GM18499 (cell line): ENCODE measurements at regions not wholly inside any gene's neighbourhood (a gene's known extent, or its start where the extent isn't known, plus 50 kb on each side); places are given as distances from the start of the nearest gene placed in this dataset.
"Not testable (repeated sequence)": the region's sequence is repeated elsewhere in the genome, so short reads cannot be mapped to it uniquely, and the experiment has no call there.

Experiments used
- ATAC-seq: cut with Tn5 transposase; IDR thresholded peaks from one replicate; pipeline ENCODE4 v1.9.1; 2021; ENCODE audit warnings: moderate number of reproducible peaks; ENCODE audit not compliant: insufficient read depth, unreplicated experiment

DNA sequence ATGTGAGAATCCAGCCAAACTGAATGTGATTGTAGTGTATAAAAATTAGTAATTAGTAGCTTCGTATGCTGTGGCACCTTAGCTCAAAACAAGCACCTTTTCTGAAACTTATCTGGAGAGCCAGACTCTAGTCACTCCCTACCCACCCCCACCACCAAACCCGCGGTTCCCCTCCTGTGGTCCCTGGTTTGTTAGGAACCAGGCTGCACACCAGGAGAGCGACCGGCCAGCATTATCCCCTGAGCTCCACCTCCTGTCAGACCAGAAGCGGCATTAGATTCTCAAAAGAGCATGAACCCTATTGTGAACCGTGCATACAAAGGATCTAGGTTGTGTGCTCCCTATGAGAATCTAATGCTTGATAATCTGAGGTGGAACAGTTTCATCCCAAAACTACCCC is 498.6 kb downstream of the CHSY3 start:
- no peak for ATAC-seq

DNA sequence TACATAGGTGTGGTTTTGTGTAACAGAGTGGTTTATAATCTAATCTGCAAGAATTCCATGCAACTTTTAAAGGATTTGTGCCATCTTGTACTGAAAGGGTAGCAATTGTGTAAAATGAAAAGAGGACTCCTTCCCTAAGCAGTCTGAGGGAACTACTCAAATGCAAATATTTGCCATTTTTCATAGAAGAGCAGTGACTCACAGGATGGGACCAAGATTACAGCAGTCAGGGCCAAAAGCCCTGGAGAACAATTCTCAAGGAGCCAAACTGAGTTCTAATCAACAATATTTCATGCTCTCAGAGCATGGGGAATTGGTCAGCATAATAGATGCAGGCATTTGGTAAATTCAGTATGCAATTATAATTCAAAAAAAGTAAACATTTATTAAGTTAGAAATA is 495.8 kb downstream of the CHSY3 start:
- no peak for ATAC-seq

DNA sequence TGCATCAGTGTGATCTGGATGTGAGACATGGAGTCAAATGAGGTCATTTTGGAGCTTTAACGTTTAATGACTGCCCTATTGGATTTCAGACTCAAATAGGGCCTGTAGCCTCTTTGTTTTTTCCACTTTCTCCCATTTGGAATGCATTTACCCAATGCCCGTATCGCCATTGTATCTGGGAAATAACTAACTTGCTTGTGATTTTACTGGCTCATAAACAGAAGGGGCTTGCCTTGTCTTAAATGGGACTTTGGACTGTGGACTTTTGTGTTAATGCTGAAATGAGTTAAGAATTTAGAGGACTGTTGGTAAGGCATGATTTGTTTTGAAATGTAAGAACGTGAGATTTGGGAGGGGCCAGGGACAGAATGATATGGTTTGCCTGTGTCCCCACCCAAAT is 494.6 kb downstream of the CHSY3 start:
- no peak for ATAC-seq

DNA sequence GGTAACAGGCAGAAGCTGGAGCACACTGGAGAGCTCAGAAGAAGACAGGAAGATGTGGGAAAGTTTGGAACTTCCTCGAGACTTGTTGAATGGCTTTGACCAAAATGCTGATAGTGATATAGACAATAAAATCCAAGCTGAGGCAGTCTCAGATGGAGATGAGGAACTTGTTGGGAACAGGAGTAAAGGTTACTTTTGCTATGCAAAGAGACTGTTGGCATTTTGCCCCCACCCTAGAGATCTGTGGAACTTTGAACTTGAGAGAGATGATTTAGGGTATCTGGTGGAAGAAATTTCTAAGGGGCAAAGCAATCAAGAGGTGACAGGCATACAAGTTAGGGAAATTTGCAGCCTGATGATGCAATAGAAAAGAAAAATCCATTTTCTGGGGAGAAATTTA is 493.5 kb downstream of the CHSY3 start:
- ATAC-seq: not testable (repeated sequence)

DNA sequence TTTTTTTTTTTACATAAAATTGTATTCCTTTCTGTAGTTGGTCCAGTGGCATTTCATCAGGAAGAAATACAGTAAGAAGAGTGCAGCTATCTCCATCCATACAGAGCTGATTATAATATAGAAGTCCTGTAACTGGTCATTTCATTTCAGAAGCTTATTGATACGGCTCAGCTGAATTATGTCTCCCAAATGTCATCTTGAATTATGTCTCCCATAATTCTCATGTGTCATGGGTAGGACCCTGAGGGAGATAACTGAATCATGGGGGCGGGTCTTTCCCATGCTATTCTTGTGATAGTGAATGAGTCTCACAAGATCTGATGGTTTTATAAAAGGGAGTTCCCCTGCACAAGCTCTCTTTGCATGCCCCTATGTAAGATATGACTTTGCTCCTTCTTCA is 492.9 kb downstream of the CHSY3 start:
- ATAC-seq: no peak

DNA sequence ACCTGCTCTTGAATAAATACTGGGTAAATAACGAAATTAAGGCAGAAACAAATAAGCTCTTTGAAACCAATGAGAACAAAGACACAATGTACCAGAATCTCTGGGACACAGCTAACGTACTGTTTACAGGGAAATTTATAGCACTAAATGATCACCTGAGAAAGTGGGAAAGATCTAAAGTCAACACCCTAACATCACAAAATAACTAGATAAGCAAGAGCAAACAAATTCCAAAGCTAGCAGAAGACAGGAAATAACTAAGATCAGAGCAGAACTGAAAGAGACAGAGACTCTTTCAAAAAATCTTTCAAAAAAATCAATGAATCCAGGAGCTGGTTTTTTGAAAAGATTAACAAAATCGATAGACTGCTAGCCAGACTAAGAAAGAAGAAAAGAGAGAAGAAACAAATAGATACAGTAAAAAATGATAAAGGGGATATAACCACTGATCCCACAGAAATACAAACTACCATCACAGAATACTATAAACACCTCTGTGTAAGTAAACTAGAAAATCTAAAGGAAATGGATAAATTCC is 487.5 kb downstream of the CHSY3 start:
- not testable (repeated sequence) for ATAC-seq

DNA sequence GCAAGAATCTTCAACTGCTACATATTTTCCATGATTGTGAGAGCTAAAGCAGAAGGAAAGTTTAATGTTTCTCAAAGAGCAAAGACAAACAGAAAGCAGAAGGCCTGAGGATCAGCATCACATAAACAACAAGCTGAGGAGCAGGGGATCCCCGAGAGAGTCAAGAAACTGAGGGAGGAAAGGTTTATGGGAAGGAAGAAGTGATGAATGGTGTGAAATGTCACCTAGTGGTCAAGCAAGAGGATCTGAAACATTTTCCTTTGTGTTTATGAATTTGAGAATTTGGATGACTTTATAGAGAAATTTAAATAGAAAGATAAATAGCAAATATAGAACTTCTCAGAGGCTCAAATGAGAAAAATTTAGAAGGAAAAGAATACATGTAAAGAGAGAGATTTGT is 481.9 kb downstream of the CHSY3 start:
- no peak for ATAC-seq

DNA sequence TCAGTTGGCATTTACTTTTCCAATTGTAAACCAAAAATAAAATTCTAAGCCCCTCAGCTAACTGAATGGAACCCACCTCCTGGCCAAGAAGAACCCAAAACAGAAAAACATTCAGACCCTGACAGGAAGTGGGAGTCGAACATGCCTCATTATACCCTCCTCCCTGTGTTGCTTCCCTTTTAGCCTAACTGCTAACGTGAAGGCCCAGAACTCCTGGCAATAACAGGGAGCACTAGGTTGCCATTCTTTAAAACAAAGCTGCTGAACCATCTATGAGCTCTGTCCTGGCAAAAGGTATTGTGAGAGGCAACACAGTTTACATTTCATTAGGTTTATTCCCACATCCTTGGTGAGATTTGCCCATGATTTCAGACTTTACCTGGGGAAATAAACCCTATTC is 481.4 kb downstream of the CHSY3 start:
- ATAC-seq: no peak

DNA sequence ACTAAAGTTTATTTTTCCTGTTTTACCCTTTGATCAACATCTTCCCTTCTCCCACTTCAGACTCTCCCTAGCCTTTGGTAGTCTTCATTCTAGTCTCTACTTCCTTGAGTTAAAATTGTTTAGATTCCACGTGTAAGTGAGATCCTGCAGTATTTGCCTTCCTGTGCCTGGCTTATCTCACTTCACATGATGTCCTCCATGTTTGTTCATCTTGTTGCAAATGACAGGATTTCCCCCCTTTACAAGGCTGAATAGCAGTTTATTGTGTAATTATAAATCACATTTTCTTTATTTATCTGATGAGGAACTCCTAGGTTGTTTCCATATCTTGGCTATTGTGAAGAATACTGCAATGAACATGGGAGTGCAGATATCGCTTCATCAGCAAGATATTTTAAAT is 461.7 kb downstream of the CHSY3 start:
- ATAC-seq: no peak

DNA sequence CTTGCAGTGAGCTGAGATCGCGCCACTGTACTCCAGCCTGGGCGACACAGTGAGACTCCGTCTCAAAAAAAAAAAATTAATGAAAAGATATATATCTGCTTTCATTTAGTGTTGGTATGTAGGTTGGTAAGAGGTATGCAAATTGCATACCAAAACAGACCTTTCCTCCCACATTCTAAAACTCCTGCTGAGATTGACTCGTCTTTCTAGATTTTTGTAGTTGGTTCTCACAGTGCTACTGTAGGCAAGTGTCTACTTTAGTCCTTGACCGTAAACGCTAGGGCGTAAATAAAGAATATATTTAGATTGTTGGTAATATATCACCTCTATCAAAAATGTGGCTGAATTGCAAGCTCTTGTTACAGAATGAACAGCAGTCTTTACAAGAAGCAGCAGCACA is 445.9 kb downstream of the CHSY3 start:
- no peak for ATAC-seq

DNA sequence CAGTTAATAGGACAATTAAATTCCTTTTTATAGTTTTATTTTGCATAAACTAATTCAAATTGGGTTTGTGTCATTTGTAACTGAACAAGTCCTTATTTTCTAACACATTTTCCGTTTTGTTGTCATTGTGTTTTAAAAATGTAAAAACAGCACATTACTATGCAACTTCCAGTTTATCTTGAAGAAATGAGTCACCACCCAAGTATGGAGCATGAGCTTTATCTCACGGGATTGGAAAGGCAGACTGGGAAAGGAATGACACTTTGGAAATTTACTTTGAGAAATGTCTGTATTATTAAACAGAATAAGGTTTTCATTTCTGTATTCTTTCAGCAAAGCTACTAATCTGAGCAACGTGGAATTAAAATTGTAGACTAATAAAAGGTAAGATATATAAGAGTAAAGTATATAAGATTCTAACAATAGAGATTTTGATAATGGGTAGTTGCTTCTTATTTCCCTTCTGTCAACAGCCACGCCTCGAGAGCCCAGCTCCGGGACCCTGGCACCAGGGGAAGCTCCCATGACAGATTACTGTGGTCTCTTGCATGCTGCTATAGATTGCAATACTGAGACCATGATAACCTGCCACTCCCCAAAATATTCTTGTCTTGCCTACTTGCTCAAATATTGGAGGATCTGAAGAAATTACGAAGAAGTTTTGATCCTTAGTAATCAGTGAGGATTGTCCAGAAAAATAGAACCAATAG is 433.1 kb downstream of the CHSY3 start:
- no peak for ATAC-seq

DNA sequence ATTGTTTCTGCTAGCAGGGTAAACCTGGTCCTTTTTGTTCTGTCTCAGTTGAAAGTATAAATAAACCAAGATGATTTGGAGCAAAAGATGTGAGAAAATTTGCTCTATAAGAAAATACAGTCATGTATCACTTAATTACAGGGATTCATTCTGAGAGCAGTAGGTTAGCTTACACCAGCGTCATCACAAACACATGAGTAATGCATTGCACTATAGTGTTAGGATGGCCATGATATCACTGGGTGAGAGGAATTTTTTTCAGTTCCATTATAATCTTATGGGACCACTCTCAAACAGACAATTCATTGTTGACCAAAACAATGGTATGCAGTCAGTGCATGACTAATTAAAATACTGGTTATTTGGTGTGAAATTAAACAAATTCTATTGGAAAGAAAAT is 430.9 kb downstream of the CHSY3 start:
- no peak for ATAC-seq

DNA sequence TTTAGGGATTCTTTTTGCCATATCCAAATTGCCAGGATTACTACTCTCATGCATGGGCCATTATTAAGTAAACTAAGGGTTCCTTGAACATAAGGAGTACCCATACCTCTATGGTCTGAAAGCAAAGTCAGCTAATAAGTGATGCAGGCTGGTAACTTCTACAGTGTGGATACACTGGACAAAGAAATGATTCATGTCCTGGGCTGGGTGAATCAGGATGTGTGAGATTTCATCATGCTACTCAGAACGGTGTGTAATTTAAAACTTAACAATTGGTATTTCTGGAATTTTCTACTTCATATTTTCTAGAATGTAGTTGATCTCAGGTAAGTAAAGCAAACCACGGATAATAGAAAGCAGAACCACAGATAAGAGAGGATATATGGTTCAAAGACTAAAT is 428.8 kb downstream of the CHSY3 start:
- no peak for ATAC-seq

DNA sequence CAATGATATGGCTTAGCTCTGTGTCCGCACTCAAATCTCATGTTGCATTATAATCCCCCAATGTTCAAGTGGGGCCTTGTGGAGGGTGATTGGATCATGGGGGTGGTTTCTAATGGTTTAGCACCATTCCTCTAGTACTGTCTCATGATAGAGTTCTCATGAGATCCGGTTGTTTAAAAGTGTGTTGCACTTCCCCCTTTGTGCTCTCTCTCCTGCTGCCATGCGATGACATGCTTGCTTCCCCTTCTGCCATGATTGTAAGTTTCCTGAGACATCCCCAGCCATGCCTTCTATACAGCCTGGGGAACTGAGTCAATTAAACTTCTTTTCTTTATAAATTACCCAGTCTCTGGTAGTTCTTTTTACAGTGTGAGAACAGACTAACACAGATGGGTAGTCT is 427.1 kb downstream of the CHSY3 start:
- ATAC-seq: no peak

DNA sequence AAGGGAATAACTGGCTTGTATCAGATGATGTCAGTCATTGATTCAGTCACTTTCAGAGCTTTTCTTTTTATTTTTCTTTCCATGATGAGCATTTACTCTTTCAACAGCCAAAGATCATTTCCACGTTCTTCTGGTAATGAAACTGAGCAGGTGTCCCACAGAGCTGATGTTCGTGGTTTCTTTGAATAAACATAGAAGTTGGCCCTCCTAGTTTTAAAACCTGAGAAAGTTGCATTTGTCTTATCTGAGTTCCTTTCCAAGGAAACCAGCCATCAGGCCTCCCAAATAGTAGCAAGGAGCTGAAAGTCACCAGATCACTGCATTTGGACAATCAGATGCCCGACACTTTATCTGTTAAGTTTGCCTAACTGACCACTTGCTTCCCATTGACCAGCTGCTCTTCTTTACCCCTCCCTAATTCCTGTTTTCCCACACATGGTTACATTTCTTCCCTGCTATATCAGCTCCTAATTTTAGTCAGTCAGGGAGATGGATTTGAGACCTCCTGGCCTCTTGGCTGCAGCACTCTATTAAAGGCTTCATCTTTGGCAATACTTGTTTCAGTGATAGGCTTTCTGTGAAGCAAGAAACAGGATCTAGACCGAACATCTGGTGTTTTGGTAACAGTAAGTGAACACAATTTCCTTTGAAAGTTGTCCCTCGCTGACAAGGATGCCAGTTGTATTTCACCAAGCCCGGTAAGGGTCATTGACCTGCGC is 420.8 kb downstream of the CHSY3 start:
- no peak for ATAC-seq

DNA sequence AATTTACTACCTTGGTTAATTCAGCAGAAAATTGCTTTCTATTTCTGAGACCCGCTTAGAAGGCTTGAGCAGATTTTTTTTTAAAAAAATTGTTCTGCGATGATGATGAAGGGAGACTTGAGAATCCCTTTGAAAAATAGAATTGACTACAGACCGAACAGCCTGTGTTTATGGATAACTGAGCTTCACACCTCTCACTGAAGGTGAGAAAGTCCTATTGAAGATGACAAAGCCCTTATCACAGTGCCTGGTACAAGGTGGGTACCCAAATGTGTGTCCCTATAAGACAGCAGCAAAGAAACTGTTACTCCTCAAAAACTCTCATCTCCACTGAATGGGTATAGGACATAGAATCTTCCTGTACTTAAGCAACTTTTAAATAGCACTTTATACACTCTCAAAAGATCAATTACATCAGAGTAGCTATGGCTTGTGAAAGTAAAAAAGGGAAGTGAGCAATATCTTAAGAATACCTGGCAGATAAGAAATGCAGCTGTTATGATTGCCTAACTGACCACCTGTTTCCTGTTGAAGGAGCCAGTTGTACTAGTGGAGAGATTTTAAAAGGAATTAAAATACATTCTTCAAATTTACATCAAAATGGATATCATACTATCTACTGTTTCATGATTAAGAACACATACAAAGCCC is 419.7 kb downstream of the CHSY3 start:
- ATAC-seq: peak; percentile 100

DNA sequence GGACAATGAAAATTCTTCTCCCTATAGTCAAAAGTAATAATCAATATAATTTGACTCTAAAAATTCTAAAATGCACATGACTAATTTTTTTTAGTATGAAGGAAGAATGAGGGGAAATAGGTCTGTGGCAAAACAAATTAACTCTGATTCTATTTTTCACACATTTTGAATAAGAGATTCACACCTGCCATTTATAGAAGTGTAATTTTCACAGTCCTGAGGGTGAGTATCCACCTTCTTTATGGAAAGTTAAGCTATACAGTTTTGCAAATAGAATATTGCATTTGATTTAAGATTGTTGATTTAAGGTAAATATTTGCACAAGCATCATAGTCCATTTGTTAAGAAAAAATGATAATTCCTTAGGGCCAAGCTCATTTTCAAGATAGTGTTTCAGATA is 417.7 kb downstream of the CHSY3 start:
- ATAC-seq: no peak

DNA sequence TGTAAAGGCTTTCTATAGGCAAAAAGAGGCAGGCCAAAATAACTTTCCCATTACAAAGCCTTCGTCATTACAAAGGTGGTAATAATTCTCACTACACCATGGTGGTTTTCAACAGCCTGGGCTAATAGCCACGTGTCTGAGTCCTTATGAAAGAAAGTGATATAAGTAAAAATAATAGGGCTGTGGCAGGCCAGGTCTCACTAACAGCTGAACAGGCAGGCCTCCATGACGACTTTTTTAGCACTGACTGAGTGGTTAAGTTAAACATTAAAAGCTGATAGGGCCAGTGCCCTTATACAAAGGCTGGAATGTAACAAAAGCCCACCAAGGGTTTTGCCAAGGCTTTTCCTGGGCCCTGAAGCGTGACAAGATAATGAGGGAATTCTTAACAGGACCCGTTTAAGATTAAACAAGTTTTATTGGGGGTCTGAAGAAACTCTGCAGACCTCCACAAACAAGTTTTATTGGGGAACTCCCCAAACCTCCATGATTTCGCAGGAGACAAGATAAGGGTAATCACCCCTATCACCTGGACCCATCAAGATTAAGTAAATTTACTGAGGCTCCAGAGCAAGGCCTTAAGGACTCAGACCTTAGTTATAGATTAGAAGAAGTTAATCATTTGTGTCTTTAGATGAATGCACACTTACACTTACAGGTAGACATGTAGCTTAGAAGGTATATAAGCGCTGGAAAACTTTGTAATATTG is 412.9 kb downstream of the CHSY3 start:
- no peak for ATAC-seq

DNA sequence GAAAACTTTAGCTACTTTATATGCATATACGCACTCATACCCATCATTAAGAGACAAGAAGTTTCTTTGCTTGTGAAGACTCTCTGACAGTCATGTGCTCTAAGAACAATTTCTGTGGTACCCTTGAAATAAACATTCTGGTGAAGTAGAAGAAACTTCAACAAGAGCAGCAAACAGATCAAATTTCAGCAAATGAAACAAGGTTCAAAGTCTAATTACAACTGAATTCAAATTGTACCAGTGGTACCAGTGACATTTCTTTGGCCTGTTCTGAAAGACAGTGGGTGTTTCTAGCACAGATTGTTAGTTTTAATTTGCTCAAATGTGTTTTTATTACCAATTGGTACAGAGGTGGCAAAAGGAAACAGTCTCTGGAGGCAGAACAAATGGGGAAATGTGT is 391.0 kb downstream of the CHSY3 start:
- ATAC-seq: no peak

DNA sequence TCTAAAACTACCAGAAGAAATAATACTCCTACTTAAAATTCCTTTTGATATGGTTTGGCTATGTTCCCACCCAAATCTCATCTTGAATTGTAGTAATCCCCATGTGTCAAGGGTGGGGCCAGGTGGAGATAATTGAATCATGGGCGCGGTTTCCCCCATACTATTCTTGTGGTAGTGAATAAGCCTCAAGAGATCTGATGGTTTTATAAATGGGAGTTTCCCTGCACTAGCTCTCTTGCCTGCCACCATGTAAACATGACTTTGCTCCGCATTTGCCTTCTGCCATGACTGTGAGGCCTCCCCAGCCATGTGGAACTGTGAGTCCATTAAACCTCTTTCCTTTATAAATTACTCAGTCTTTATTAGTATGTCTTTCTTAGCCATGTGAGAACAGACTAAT is 390.5 kb downstream of the CHSY3 start:
- ATAC-seq: not testable (repeated sequence)

DNA sequence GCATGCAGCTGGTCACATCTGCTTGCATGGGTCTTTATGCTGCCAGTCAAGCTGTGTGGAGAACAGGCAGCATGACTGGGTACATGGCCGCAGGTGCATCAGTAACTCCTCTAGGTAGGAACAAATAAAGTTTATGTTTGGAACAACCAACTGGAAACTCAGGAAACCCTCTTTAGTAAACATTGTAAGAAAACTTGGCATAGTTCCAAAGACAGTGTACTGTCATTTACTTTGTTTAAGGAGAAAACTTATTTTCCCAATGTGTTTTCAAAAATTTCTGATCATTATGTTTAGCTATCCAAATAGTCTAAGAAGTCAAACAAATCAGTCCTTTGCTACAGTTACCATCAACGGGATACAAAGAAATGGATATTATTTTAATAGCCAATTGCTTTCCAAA is 386.0 kb downstream of the CHSY3 start:
- ATAC-seq: no peak
